Globus pallidus (tissue), 1 donor: ENCODE measurements at regions not wholly inside any gene's neighbourhood (a gene's known extent, or its start where the extent isn't known, plus 50 kb on each side); places are given as distances from the start of the nearest gene placed in this dataset.
"Not testable (repeated sequence)": the region's sequence is repeated elsewhere in the genome, so short reads cannot be mapped to it uniquely, and the experiment has no call there.

Source experiments
- DNase-seq: peaks from one replicate; pipeline ENCODE4 v3.0.0-alpha.2; 2015; ENCODE audit warnings: low spot score

DNA sequence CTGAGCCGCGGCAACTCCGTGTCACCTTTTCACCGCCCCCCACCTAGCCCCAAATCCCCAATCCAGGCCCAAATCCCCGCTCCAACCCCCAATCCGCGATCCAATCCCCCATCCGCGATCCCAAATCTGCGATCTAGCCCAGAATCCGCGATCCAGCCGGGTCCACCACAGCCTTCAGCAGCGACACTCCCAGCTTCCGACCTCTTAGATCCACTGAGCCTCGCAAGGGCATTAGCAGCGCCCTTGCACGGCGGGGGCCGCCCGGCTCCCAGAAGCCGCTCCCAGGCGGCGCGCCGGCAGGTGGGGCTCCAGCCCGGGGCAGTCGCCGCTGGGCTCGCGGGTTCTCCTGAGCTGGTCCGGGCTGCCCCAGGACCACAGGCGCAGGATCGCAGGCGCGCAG, 116.1 kb upstream of the TPTE start:
- not testable (repeated sequence) for DNase-seq

GRCh38 chr21:10409786-10410185, 111.6 kb upstream of the TPTE start:
- DNase-seq: not testable (repeated sequence)

- not testable (repeated sequence) for DNase-seq
These were observed 110.9 kb upstream of the TPTE start for GRCh38 chr21:10410354-10410929.

- DNase-seq: not testable (repeated sequence)
These were observed 109.4 kb upstream of the TPTE start for GRCh38 chr21:10411776-10412526.

DNA sequence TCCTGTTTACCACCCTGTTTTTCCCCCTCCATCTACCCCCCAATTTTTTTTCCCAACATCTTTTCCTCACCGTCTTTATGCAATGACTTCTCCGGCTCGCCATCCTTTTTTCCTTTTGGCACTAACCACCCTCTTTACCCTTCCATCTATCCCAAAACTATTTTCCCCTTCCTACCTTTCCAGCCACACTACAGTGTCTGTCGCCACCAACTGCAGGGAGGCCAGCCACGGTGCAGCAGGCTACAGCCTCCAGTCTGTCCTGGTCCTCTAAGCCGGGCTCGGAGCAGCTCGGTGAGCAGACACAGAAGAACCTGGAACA, 108.5 kb upstream of the TPTE start:
- not testable (repeated sequence) for DNase-seq

GRCh38 chr21:10413247-10414120, 107.9 kb upstream of the TPTE start:
- DNase-seq: not testable (repeated sequence)

- DNase-seq: not testable (repeated sequence)
These were observed 107.1 kb upstream of the TPTE start for GRCh38 chr21:10414121-10414924.

GRCh38 chr21:10414925-10415254, 106.5 kb upstream of the TPTE start:
- not testable (repeated sequence) for DNase-seq

GRCh38 chr21:10415456-10415855, 105.9 kb upstream of the TPTE start:
- not testable (repeated sequence) for DNase-seq

DNA sequence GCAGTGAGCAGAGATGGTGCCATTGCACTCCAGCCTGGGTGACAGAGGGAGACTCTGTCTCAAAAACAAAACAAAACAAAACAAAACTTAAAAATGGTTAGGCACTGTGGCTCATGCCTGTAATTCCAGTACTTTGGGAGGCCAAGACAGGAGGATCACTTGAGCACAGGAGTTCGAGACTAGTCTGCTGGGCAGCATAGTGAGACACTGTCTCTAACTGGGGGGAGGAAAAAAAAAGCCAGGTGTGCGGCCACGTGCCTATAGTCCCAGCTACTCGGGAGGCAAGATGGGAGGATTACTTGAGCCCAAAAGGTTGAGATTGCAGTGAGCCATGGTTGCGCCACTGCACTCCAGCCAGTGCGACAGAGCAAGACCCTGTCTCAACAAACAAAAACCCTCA, 105.5 kb upstream of the TPTE start:
- not testable (repeated sequence) for DNase-seq

DNA sequence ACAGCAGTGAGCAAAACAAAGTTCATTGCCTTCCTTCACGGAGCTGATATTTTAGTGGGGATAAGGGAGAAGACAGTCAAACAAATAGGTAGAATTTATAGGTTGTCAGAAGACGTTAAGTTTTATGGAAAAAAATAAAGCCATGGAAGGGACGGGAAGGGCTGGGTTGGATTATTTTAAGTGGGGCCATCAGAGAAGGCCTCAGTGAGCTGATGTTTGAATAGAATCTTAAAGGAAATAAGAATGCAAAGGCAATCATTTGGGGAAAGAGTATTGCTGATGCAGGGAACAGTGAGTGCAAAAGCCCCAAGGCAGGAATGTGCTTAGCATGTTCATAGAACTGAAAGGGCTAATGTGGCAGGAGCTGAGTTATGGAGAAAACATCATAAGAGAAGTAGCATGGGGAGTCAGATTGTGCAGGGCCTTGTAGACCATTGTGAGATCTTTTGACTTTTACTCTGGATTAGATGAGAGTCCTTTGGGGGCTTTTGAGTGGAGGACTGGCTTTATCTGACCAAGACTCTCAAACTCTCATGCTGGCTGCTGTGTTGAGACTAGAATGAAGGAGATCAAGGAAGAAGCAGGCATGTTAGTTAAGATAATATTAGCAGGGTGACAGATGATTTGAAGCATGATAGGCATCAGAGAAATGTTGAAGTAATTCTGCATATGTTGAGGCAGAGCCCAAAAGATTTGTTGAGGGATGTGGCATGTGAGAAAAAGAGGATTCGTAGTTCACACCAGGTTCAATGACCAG, 104.5 kb upstream of the TPTE start:
- DNase-seq: not testable (repeated sequence)

DNA sequence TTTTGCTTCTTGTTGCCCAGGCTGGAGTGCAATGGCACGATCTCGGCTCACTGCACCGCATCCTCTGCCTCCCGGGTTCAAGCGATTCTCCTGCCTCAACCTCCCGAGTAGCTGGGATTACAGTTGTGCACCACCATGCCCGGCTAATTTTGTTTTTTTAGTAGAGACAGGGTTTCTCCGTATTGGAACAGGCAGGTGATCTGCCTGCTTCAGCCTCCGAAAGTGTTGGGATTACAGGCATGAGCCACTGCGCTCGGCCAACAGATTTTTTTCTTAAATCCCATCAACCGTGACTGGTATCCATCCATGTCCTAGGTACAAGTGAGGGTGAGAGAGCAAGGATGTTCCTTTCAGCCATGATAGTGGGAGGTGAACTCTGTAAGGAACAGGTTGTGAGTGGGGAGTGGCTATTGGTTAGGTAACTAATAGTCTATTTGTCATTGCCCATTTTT, 103.8 kb upstream of the TPTE start:
- DNase-seq: not testable (repeated sequence)

DNA sequence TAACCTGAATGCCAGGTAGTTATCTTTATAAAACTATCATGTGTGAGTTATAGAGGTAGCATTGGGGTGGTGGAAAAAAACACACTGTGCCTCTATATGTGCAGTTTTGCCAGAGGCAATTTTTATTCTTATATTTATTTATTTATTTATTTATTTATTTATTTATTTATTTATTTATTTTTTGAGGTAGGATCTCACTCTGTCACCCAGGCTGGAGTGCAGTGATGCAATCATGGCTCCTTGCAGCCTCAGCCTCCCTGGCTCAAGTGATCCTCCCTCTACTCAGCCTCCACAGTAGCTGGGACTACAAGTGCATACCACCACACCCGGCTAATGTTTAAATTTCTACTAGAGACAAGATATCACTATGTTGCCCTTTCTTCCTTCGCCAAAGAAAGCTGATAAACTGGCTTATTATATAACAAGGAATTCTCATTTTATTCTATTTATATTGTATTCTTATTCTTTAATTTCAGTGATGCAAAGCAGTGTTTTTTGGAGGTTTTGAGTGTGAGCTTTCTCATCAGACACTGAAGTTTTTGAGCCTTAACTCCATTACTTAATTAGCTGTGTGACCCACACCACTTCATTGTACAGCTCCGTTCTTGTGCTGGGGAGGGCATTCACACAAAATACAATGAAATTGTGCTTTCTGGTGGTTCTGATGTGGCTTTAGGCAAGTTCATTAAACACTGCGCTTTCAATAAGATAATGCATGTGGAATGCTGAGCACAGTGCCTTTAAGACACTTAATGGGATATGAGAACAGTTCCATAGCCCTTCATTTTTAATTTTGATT, 102.9 kb upstream of the TPTE start:
- not testable (repeated sequence) for DNase-seq

- DNase-seq: not testable (repeated sequence)
These were observed 100.2 kb upstream of the TPTE start for GRCh38 chr21:10421199-10421598.

GRCh38 chr21:10421601-10422000, 99.8 kb upstream of the TPTE start:
- not testable (repeated sequence) for DNase-seq

DNA sequence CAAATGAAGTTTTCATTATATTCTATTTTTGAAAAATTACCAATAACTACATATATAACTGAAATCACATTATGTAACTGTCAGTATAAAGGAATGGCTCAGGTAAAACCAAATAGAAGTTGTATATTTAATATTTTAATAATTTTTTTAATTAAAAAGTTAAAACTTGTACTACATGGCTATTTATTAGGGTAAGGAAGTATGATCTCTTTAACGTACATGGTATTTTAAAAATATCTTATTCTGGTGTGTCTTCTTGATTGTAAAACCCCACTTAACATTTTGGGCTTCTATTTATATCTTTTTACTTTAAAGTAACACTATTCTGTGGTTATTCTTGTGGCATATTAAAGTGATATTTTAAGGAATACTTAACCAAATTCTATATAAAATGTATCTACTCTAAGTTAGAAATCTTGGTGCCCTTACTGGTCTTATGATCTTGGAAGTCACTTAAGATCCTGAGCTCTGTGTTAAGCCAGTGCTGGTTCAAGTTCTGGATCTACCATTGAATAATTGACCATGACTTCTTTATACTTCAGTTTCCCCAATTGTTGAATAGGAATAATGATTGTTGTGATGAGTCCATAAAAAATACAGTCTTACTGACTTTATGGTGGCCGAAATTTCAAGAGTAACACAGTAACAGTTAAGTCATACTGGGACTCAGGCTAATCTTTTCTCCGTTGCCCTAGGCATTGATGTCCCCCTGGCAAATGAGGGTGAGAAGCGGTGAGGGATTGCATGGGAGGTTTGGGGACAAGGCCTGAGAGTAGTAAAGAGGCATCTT, 97.1 kb upstream of the TPTE start:
- DNase-seq: not testable (repeated sequence)

GRCh38 chr21:10424887-10425145, 96.6 kb upstream of the TPTE start:
- not testable (repeated sequence) for DNase-seq

DNA sequence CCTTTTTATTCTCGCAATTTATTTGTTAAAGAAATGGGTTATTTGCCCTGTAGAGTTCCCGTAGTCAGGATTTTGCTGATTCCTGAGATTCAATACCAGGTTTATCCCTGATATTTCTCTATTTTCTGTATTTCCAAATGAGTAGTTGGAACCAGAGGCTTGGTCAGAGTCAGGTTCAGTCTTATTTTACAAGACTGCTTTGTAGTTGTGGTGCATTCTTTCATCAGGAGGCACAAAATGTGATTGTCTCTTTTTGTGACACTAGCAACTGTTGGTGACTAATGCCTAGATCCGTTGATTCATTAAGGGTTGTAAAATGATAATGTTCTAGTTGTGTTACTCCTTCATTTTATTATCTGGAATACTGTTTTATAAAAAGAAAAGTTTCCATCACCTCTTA, 95.5 kb upstream of the TPTE start:
- no peak for DNase-seq

DNA sequence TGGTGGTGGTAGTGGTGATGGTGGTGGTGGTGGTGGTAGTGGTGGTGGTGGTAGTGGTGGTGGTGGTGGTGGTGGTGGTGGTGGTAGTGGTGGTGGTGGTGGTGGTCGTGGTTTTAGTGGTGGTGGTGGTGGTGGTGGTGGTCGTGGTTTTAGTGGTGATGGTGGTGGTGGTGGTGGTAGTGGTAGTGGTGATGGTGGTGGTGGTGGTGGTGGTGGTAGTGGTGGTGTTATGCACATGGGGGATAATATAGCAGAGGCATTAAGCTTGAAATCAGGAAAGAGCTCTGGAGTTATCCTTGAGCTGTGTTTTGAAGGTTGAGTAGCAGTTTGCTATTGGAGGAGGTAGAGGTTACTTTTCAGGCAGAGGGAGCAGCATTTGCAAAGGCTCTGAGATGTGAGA, 94.6 kb upstream of the TPTE start:
- DNase-seq: not testable (repeated sequence)

DNA sequence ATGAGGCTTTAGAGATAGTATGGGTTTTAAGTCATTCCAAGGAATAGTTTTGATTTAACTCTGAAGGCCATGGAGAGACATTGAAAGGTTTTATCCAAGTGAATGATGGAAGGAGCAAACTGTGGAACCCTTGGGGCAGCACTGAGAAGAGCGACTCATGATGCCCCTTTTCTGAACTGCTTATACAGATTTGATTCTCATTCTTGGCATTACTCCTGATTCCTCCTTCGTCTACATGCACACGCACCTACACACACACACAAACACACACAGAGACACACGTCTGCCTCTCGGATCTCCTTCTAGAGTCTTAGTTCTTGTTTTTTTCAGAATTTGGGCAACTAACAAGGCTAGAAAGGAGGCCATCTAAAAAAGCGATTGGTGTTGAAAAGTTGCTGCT, 94.1 kb upstream of the TPTE start:
- not testable (repeated sequence) for DNase-seq
